KMS-11 (cell line): ENCODE measurements at regions not wholly inside any gene's neighbourhood (a gene's known extent, or its start where the extent isn't known, plus 50 kb on each side); places are given as distances from the start of the nearest gene placed in this dataset.
"Not testable (repeated sequence)": the region's sequence is repeated elsewhere in the genome, so short reads cannot be mapped to it uniquely, and the experiment has no call there.

Experiments used
- H2AFZ ChIP-seq: fragments of 200-600 bp; sonication (generic); 2 replicates; pipeline ENCODE4 v1.6.1; 2016; ENCODE audit warnings: antibody characterized with exemption, mixed run types, low read depth
- H3K27ac ChIP-seq: fragments of 200-600 bp; sonication (generic); 2 replicates; pipeline ENCODE4 v1.6.1; 2016; ENCODE audit warnings: mild to moderate bottlenecking, mixed run types
- H3K27me3 ChIP-seq: fragments of 200-600 bp; sonication (generic); 2 replicates; pipeline ENCODE4 v1.6.1; 2017; ENCODE audit warnings: mild to moderate bottlenecking, low read depth, mixed run types, moderate library complexity; ENCODE audit not compliant: insufficient read depth
- H3K36me3 ChIP-seq: fragments of 200-600 bp; sonication (generic); 2 replicates; pipeline ENCODE4 v1.6.1; 2017; ENCODE audit warnings: mild to moderate bottlenecking, mixed run types; ENCODE audit not compliant: insufficient read depth
- H3K4me1 ChIP-seq: fragments of 200-600 bp; sonication (generic); 2 replicates; pipeline ENCODE4 v1.6.1; 2016; ENCODE audit warnings: mild to moderate bottlenecking, low read depth, mixed run types; ENCODE audit not compliant: poor library complexity, severe bottlenecking
- H3K4me2 ChIP-seq: fragments of 200-600 bp; sonication (generic); 2 replicates; pipeline ENCODE4 v1.7.0; 2016; ENCODE audit warnings: mild to moderate bottlenecking, mixed run types
- H3K4me3 ChIP-seq: fragments of 200-600 bp; sonication (generic); IDR thresholded peaks from 2 replicates; pipeline ENCODE4 v1.6.1; 2017; ENCODE audit warnings: low read depth, low read length, mixed read lengths; ENCODE audit not compliant: insufficient read depth
- H3K79me2 ChIP-seq: fragments of 200-600 bp; sonication (generic); 2 replicates; pipeline ENCODE4 v1.6.1; 2016; ENCODE audit warnings: low read depth, mixed run types; ENCODE audit not compliant: insufficient read depth
- H3K9ac ChIP-seq: fragments of 200-600 bp; sonication (generic); 2 replicates; pipeline ENCODE4 v1.6.1; 2016; ENCODE audit warnings: mild to moderate bottlenecking, mixed run types
- H4K20me1 ChIP-seq: fragments of 200-600 bp; sonication (generic); 2 replicates; pipeline ENCODE4 v1.6.1; 2016; ENCODE audit warnings: mild to moderate bottlenecking, mixed run types; ENCODE audit not compliant: insufficient read depth
- TF ChIP-seq, protein P1 (sequence below): fragments of 200-600 bp; sonication (generic); conservative IDR thresholded peaks from 2 replicates; pipeline ENCODE4 v1.6.1; 2017; ENCODE audit warnings: low read depth, mild to moderate bottlenecking, antibody characterized with exemption, low read length, moderate library complexity, mixed read lengths

DNA sequence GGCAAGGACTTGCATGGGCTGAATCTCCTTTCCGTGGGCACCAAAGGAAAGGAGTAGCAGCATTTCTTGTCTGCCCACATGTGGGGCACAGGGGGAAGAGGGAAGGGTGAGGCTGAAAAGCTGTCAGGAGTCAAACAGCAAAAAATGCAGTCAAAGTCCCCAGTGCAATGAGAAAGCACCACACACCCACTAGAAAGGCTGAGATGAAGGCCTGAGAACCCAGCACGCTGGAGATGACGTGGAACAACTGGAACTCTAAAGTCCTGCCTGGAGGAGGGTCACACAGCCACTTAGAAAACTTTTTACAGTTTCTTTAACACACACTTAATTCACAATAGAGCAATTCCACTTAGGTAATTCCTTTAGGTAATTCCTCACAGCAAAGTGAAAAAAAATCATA lies 94.6 kb upstream of the IGFBPL1 start:
- H3K4me3 ChIP-seq, result no peak overlapping the region
- no peaks in the 10 kb centered on the region for H3K27me3 ChIP-seq
- H3K27ac ChIP-seq, result no peak overlapping the region
- H3K79me2 ChIP-seq, result no peaks in the 10 kb centered on the region
- H3K9ac ChIP-seq, result no peak overlapping the region
- no peaks in the 10 kb centered on the region for H3K4me1 ChIP-seq
- H3K4me2 ChIP-seq, result no peak overlapping the region
- H3K36me3 ChIP-seq, result no peaks in the 10 kb centered on the region
- no peaks in the 10 kb centered on the region for H4K20me1 ChIP-seq
- TF ChIP-seq, protein P1, sequence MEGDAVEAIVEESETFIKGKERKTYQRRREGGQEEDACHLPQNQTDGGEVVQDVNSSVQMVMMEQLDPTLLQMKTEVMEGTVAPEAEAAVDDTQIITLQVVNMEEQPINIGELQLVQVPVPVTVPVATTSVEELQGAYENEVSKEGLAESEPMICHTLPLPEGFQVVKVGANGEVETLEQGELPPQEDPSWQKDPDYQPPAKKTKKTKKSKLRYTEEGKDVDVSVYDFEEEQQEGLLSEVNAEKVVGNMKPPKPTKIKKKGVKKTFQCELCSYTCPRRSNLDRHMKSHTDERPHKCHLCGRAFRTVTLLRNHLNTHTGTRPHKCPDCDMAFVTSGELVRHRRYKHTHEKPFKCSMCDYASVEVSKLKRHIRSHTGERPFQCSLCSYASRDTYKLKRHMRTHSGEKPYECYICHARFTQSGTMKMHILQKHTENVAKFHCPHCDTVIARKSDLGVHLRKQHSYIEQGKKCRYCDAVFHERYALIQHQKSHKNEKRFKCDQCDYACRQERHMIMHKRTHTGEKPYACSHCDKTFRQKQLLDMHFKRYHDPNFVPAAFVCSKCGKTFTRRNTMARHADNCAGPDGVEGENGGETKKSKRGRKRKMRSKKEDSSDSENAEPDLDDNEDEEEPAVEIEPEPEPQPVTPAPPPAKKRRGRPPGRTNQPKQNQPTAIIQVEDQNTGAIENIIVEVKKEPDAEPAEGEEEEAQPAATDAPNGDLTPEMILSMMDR, result no peak
- no peak overlapping the region for H2AFZ ChIP-seq

DNA sequence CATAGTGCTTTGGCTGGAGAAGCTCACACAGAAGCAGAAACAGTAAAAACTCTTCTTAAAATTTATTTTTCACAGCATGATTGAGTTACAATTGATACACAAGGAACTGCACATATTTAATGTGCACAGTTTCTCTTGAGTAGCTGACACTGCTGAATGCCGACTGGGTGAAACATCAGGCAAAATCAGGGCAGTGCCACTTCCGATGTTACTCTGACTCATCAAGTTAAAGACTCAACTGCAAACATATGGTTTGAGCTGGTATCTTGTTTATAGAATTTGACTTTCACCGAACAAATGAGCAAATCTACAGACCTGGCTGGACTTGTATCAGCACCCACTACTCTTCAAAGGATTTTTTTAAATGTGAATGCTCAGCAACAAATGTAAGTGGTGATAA lies 92.0 kb upstream of the IGFBPL1 start:
- H4K20me1 ChIP-seq, H3K4me3 ChIP-seq, H3K9ac ChIP-seq, H3K4me2 ChIP-seq, H3K79me2 ChIP-seq, H3K36me3 ChIP-seq, H3K27me3 ChIP-seq, H3K4me1 ChIP-seq: not testable (repeated sequence)
- Histone ChIP-seq H2AFZ (peak overlapping the region; percentile 45; the same call in 1 of the 2 replicates), H3K27ac (peak overlapping the region; percentile 21; the same call in 1 of the 2 replicates)

DNA sequence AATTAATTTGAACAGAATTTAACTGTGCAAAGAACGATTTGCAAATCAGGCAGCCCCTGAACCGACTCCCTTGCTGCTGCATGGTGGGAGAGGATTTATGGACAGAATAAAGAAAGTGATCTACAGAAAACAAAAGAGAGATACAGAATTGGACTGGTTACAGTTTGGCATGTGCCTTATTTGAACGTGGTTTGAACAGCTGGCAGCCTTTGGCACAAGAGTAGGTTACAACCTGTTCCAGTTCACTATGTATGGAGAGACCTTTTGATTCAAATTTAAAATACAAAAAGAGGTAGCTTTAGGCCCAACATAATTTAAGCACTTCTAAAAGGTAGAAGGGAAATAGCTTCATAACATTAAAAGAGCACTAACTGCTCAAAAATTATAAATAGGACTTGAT lies 90.8 kb upstream of the IGFBPL1 start:
- not testable (repeated sequence) for H3K36me3 ChIP-seq, H3K4me1 ChIP-seq, H3K79me2 ChIP-seq, H3K27ac ChIP-seq, H4K20me1 ChIP-seq, H2AFZ ChIP-seq, H3K4me3 ChIP-seq, H3K9ac ChIP-seq, H3K27me3 ChIP-seq, H3K4me2 ChIP-seq

DNA sequence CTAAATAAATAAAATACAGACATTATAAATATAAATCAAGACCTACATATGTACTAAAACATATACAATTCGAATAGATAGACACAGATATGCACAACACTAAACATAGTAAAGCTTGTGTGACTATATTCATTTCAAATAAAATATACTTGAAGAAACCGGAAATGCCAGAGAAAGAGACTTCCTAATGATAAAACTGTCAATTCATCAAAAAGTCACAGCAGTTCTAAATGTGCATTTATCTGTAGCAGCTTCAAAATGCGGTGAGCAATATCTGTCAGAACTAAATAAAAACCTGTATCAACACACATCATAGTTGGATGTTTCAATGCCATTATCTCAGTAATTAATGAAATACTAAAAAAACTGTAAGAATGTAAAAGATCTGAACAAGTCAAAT lies 86.1 kb upstream of the IGFBPL1 start:
- H2AFZ ChIP-seq, H3K9ac ChIP-seq, H3K79me2 ChIP-seq, H3K27ac ChIP-seq, H3K4me3 ChIP-seq, H3K4me2 ChIP-seq, H3K4me1 ChIP-seq, H3K27me3 ChIP-seq, H4K20me1 ChIP-seq, H3K36me3 ChIP-seq: not testable (repeated sequence)

DNA sequence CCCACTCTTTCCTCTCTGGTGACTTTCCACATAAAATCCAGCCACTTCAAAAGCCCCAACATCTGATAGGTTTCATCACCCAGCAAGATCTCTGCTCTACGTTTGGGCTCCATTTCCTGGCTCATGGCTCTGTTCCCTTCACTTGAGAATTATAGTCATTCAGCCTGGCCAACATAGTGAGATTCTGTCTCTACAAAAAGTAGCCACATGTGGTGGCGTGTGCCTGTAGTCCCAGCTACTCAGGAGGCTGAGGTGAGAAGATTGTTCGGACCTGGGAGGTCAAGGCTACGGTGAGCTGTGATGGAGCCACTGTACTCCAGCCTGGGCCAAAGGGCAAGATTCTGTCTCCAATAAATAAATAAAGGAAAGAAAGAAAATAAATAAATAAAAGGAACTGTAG lies 83.3 kb upstream of the IGFBPL1 start:
- Histone ChIP-seq H3K9ac (no peak overlapping the region), H3K4me1 (no peaks in the 10 kb centered on the region)
- TF ChIP-seq, protein P1, result no peak

DNA sequence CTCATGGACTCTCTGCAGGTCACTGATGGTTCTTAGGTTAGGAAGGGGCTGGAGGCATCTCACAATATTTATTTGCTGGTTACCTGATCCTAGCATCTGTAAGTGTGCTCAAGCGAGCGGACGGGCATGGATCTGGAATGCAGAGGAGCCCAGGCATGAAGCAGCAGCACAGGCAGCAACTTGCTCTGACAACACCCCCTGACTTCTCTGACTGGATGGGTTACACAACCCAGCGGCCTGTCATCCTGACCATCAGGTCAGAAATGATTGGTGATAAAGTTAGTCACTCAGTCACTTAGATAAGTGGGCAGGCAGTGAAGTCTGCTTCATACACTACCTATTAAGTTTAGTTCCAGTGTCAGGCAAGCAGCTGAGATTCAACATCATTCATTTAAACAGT lies 75.9 kb upstream of the IGFBPL1 start:
- not testable (repeated sequence) for H2AFZ ChIP-seq, H3K9ac ChIP-seq, H3K36me3 ChIP-seq, H3K4me2 ChIP-seq, H3K27me3 ChIP-seq, H3K79me2 ChIP-seq, H4K20me1 ChIP-seq, H3K4me3 ChIP-seq, H3K4me1 ChIP-seq, H3K27ac ChIP-seq

More for the DNA sequence above, 83.3 kb upstream of the IGFBPL1 start:
- no peak overlapping the region for H3K27ac ChIP-seq
- H3K79me2 ChIP-seq, result no peaks in the 10 kb centered on the region
- H3K27me3 ChIP-seq, result no peaks in the 10 kb centered on the region
- no peaks in the 10 kb centered on the region for H4K20me1 ChIP-seq
- no peak overlapping the region for H2AFZ ChIP-seq
- no peak overlapping the region for H3K4me2 ChIP-seq
- no peak overlapping the region for H3K4me3 ChIP-seq
- H3K36me3 ChIP-seq, result no peaks in the 10 kb centered on the region

DNA sequence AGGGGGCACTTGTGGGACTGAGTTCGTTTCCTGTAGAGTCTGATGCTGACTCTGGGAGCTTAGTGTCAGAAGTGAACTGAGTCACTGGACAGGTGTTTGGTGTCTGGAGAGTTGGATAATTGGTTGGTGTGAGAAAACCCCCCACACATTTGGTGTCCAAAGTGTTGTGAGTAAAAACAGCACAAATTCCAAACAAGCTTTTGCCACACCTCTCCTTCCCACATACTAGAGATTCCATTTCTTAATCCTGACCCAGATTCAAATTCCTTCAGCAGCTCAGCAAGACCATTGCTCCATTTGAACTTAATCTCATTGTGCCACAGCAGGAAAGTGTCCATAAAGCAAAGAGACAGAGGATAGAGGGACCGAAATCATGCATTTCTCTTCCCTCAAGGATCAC lies 74.3 kb upstream of the IGFBPL1 start:
- H3K4me1 ChIP-seq, H3K79me2 ChIP-seq, H3K9ac ChIP-seq, H2AFZ ChIP-seq, H3K4me3 ChIP-seq, H3K4me2 ChIP-seq, H4K20me1 ChIP-seq, H3K27ac ChIP-seq, H3K27me3 ChIP-seq, H3K36me3 ChIP-seq: not testable (repeated sequence)
